ENCODE measurements at regions not wholly inside any gene's neighbourhood (a gene's known extent, or its start where the extent isn't known, plus 50 kb on each side); places are given as distances from the start of the nearest gene placed in this dataset.
A peak's percentile ranks its signal among the peaks of the same experiment; 100 is the strongest.

- Histone ChIP-seq H3K27me3 (no peaks in the 10 kb centered on the region), H3K4me3 (no peak overlapping the region), H3K79me2 (no peaks in the 10 kb centered on the region), H3K27ac (peak overlapping the region; percentile 54), H4K20me1 (ENCODE audit: insufficient read depth, poor library complexity, severe bottlenecking) (no peaks in the 10 kb centered on the region), H3K4me2 (no peak overlapping the region), H3K9me3 (ENCODE audit: low read depth) (no peaks in the 10 kb centered on the region), H2AFZ (no peak overlapping the region), H3K36me3 (replicated peaks; ENCODE audit: insufficient read depth, low read depth) (no peaks in the 10 kb centered on the region), H3K9me2 (replicated peaks; ENCODE audit: insufficient read depth) (no peaks in the 10 kb centered on the region), H3K4me1 (ENCODE audit: insufficient read depth) (no peaks in the 10 kb centered on the region)
- peak; percentile 71 for DNase-seq (ENCODE audit: low spot score)
- TF ChIP-seq EZH2 (IDR thresholded peaks at IDR 0.05; ENCODE audit: borderline replicate concordance) (no peak), EZH2phosphoT487 (IDR thresholded peaks at IDR 0.05; ENCODE audit: low read depth, severe bottlenecking, unreplicated experiment) (no peak)
- TF ChIP-seq, protein P1, sequence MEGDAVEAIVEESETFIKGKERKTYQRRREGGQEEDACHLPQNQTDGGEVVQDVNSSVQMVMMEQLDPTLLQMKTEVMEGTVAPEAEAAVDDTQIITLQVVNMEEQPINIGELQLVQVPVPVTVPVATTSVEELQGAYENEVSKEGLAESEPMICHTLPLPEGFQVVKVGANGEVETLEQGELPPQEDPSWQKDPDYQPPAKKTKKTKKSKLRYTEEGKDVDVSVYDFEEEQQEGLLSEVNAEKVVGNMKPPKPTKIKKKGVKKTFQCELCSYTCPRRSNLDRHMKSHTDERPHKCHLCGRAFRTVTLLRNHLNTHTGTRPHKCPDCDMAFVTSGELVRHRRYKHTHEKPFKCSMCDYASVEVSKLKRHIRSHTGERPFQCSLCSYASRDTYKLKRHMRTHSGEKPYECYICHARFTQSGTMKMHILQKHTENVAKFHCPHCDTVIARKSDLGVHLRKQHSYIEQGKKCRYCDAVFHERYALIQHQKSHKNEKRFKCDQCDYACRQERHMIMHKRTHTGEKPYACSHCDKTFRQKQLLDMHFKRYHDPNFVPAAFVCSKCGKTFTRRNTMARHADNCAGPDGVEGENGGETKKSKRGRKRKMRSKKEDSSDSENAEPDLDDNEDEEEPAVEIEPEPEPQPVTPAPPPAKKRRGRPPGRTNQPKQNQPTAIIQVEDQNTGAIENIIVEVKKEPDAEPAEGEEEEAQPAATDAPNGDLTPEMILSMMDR (IDR thresholded peaks at IDR 0.05; ENCODE audit: poor library complexity), result no peak
- WGBS (ENCODE audit: low lambda C conversion rate, missing lambda C conversion rate), result 17% methylated on average over 3 of the region's 3 CpGs
Measured at GRCh38 chr18:26617151-26617554, 68.8 kb upstream of the KCTD1 start.

- Histone ChIP-seq H3K4me1 (ENCODE audit: insufficient read depth) (no peaks in the 10 kb centered on the region), H3K27ac (no peak overlapping the region), H3K4me3 (no peak overlapping the region), H3K79me2 (no peaks in the 10 kb centered on the region), H3K36me3 (replicated peaks; ENCODE audit: insufficient read depth, low read depth) (no peaks in the 10 kb centered on the region), H3K9me3 (ENCODE audit: low read depth) (no peaks in the 10 kb centered on the region), H3K4me2 (no peak overlapping the region), H4K20me1 (ENCODE audit: insufficient read depth, poor library complexity, severe bottlenecking) (no peaks in the 10 kb centered on the region), H2AFZ (no peak overlapping the region), H3K27me3 (no peaks in the 10 kb centered on the region), H3K9me2 (replicated peaks; ENCODE audit: insufficient read depth) (no peaks in the 10 kb centered on the region)
- DNase-seq (ENCODE audit: low spot score), result no peak
- TF ChIP-seq, protein P1 (IDR thresholded peaks at IDR 0.05; ENCODE audit: poor library complexity), result no peak
- TF ChIP-seq EZH2phosphoT487 (IDR thresholded peaks at IDR 0.05; ENCODE audit: low read depth, severe bottlenecking, unreplicated experiment) (no peak), EZH2 (IDR thresholded peaks at IDR 0.05; ENCODE audit: borderline replicate concordance) (no peak)
- WGBS (ENCODE audit: low lambda C conversion rate, missing lambda C conversion rate), result 45% methylated on average over 3 of the region's 3 CpGs
Measured at GRCh38 chr18:26614374-26614773, 66.0 kb upstream of the KCTD1 start.
